Midbrain (tissue), 1 donor: ENCODE measurements at regions not wholly inside any gene's neighbourhood (a gene's known extent, or its start where the extent isn't known, plus 50 kb on each side); places are given as distances from the start of the nearest gene placed in this dataset.

Experiments
- DNase-seq: peaks from one replicate; lab custom pipeline; 2025; lab: John Stamatoyannopoulos, UW

GRCh38 chr2:122507261-122507660 lies 751.8 kb downstream of the TSN start:
- DNase-seq = no peak

- no peak for DNase-seq
These were observed 756.6 kb downstream of the TSN start for GRCh38 chr2:122512091-122512490.

GRCh38 chr2:122514451-122514996 lies 759.1 kb downstream of the TSN start:
- DNase-seq = no peak

- DNase-seq = no peak
These were observed 760.4 kb downstream of the TSN start for GRCh38 chr2:122515731-122516290.

- DNase-seq = no peak
These were observed 761.3 kb downstream of the TSN start for GRCh38 chr2:122516775-122517174.

GRCh38 chr2:122519366-122519765 lies 763.9 kb downstream of the TSN start:
- DNase-seq = no peak

- DNase-seq = no peak
These were observed 764.6 kb downstream of the TSN start for GRCh38 chr2:122519821-122520611.

GRCh38 chr2:122523143-122523542 lies 767.7 kb downstream of the TSN start:
- no peak for DNase-seq

GRCh38 chr2:122523981-122524380 lies 768.5 kb downstream of the TSN start:
- no peak for DNase-seq

GRCh38 chr2:122525336-122525735 lies 769.9 kb downstream of the TSN start:
- no peak for DNase-seq

GRCh38 chr2:122528061-122528460 lies 772.6 kb downstream of the TSN start:
- no peak for DNase-seq

- no peak for DNase-seq
These were observed 773.7 kb downstream of the TSN start for GRCh38 chr2:122528958-122529705.

GRCh38 chr2:122530814-122531213 lies 775.4 kb downstream of the TSN start:
- DNase-seq = no peak

GRCh38 chr2:122531290-122532071 lies 776.0 kb downstream of the TSN start:
- no peak for DNase-seq

- no peak for DNase-seq
These were observed 776.6 kb downstream of the TSN start for GRCh38 chr2:122532072-122532344.

GRCh38 chr2:122532481-122532880 lies 777.0 kb downstream of the TSN start:
- no peak for DNase-seq

GRCh38 chr2:122535960-122536505 lies 780.6 kb downstream of the TSN start:
- DNase-seq = no peak

GRCh38 chr2:122539311-122539710 lies 783.9 kb downstream of the TSN start:
- DNase-seq = no peak

GRCh38 chr2:122539920-122540319 lies 784.5 kb downstream of the TSN start:
- DNase-seq = no peak

- no peak for DNase-seq
These were observed 786.8 kb downstream of the TSN start for GRCh38 chr2:122542236-122542635.

- no peak for DNase-seq
These were observed 787.2 kb downstream of the TSN start for GRCh38 chr2:122542646-122543045.

GRCh38 chr2:122543815-122544214 lies 788.4 kb downstream of the TSN start:
- DNase-seq = no peak
